ENCODE measurements at regions not wholly inside any gene's neighbourhood (a gene's known extent, or its start where the extent isn't known, plus 50 kb on each side); places are given as distances from the start of the nearest gene placed in this dataset.

GRCh38 chr12:63318933-63319332, 167.9 kb upstream of the AVPR1A start:
- H3K4me2 ChIP-seq (replicated peaks; ENCODE audit: extremely low read depth, low read length, poor library complexity, severe bottlenecking), result no peak overlapping the region
- H3K79me2 ChIP-seq (ENCODE audit: insufficient read depth, low read length), result no peaks in the 10 kb centered on the region
- DNase-seq, result no peak
- no peaks in the 10 kb centered on the region for H3K4me1 ChIP-seq (ENCODE audit: control insufficient read depth in 1 of 2, insufficient read depth in 2 of 2, low read length in 2 of 2)
- H3K9me3 Mint-ChIP-seq, result peaks cover 0 to 20% (median 1%) of the 10 kb centered on the region in 7 donors
- peaks cover 0 to under 1% (median 0%) of the 10 kb centered on the region in 3 donors for H3K27me3 Mint-ChIP-seq (ENCODE audit: low read depth in 3 of 3)
- no peak for TF ChIP-seq CTCF (IDR thresholded peaks at IDR 0.05)
- H3K27ac Mint-ChIP-seq, result no peak overlapping the region
- H2AFZ ChIP-seq (ENCODE audit: insufficient read depth, low read depth, low read length, poor library complexity, severe bottlenecking), result no peak overlapping the region
- no peak overlapping the region for H3K27ac ChIP-seq (ENCODE audit: low read depth in 1 of 2, low read length in 2 of 2)
- no peak overlapping the region for H3K9ac ChIP-seq (ENCODE audit: insufficient read depth, low read length, poor library complexity, severe bottlenecking)
- H3K4me3 ChIP-seq (replicated peaks in 1 of 3; ENCODE audit: low read depth in 2 of 3, low read length in 3 of 3), result no peak overlapping the region
- intact Hi-C loops (cut with micrococcal nuclease), result no loop called here
- no peaks in the 10 kb centered on the region for H3K27me3 ChIP-seq (ENCODE audit: control insufficient read depth in 2 of 2, insufficient read depth in 2 of 2, low read length in 2 of 2)
- no peaks in the 10 kb centered on the region for H3K36me3 ChIP-seq (replicated peaks in 1 of 2; ENCODE audit: control insufficient read depth in 1 of 2, insufficient read depth in 2 of 2, low read length in 2 of 2)
- no peaks in the 10 kb centered on the region for H4K20me1 ChIP-seq (ENCODE audit: insufficient read depth, low read length)
- H3K9me3 ChIP-seq (replicated peaks in 1 of 2; ENCODE audit: control insufficient read depth in 1 of 2, insufficient read depth in 1 of 2, low read length in 2 of 2), result no peaks in the 10 kb centered on the region
- no peaks in the 10 kb centered on the region for H3K36me3 Mint-ChIP-seq
- no peaks in the 10 kb centered on the region for H3K4me1 Mint-ChIP-seq
- H3K4me3 Mint-ChIP-seq, result no peak overlapping the region
- 40% methylated on average over 1 of the region's 1 CpG for WGBS (ENCODE audit: insufficient coverage)

GRCh38 chr12:63318313-63318712, 167.3 kb upstream of the AVPR1A start:
- Histone ChIP-seq H3K4me2 (replicated peaks; ENCODE audit: extremely low read depth, low read length, poor library complexity, severe bottlenecking) (no peak overlapping the region), H3K36me3 (replicated peaks in 1 of 2; ENCODE audit: control insufficient read depth in 1 of 2, insufficient read depth in 2 of 2, low read length in 2 of 2) (no peaks in the 10 kb centered on the region), H2AFZ (ENCODE audit: insufficient read depth, low read depth, low read length, poor library complexity, severe bottlenecking) (no peak overlapping the region), H3K27me3 (ENCODE audit: control insufficient read depth in 2 of 2, insufficient read depth in 2 of 2, low read length in 2 of 2) (no peaks in the 10 kb centered on the region), H3K79me2 (ENCODE audit: insufficient read depth, low read length) (no peaks in the 10 kb centered on the region), H3K27ac (ENCODE audit: low read depth in 1 of 2, low read length in 2 of 2) (no peak overlapping the region), H3K4me3 (replicated peaks in 1 of 3; ENCODE audit: low read depth in 2 of 3, low read length in 3 of 3) (no peak overlapping the region), H3K4me1 (ENCODE audit: control insufficient read depth in 1 of 2, insufficient read depth in 2 of 2, low read length in 2 of 2) (no peaks in the 10 kb centered on the region), H3K9me3 (replicated peaks in 1 of 2; ENCODE audit: control insufficient read depth in 1 of 2, insufficient read depth in 1 of 2, low read length in 2 of 2) (no peaks in the 10 kb centered on the region), H4K20me1 (ENCODE audit: insufficient read depth, low read length) (no peaks in the 10 kb centered on the region), H3K9ac (ENCODE audit: insufficient read depth, low read length, poor library complexity, severe bottlenecking) (no peak overlapping the region)
- no peak overlapping the region for H3K4me3 Mint-ChIP-seq
- H3K27ac Mint-ChIP-seq, result peak overlapping the region in 1 of 7 donors; percentile 57
- H3K36me3 Mint-ChIP-seq, result no peaks in the 10 kb centered on the region
- TF ChIP-seq CTCF (IDR thresholded peaks at IDR 0.05), result no peak
- intact Hi-C loops (cut with micrococcal nuclease), result no loop called here
- H3K4me1 Mint-ChIP-seq, result no peaks in the 10 kb centered on the region
- H3K27me3 Mint-ChIP-seq (ENCODE audit: low read depth in 3 of 3), result no peaks in the 10 kb centered on the region
- H3K9me3 Mint-ChIP-seq, result peaks cover 0 to 21% (median 1%) of the 10 kb centered on the region in 7 donors
- no peak for DNase-seq
- WGBS (ENCODE audit: insufficient coverage), result 94% methylated on average over 6 of the region's 7 CpGs
